ENCODE measurements at regions not wholly inside any gene's neighbourhood (a gene's known extent, or its start where the extent isn't known, plus 50 kb on each side); places are given as distances from the start of the nearest gene placed in this dataset.

DNA sequence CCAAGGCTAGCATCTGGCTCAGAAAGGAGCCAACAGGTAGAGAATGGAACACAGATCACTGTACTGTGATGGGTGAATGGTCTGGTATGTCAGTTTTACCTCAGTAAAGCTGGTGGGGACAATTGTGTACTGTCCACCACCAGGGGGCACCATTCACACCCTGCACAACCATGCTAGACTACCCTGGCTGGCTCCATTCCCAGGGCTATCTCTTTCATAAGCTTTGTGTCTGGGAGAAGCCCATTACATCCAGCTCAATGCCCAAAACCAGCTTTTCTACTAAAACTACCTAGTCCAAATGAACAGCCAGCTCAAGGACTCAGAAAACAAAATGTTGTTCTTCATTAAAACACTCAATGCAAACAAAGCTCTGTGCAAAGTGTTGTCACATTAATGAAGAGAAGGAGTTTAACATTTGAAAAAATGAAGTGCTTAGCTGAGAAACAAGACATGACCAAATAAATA is 62.0 kb upstream of the RASAL2 start:
- no peak for TF ChIP-seq PPARA (CRISPR knock-in tag; IDR thresholded peaks at IDR 0.05; ENCODE audit: borderline replicate concordance)
- no peak for TF ChIP-seq GLIS3 (CRISPR knock-in tag; IDR thresholded peaks at IDR 0.05)
- TF ChIP-seq, protein P1, sequence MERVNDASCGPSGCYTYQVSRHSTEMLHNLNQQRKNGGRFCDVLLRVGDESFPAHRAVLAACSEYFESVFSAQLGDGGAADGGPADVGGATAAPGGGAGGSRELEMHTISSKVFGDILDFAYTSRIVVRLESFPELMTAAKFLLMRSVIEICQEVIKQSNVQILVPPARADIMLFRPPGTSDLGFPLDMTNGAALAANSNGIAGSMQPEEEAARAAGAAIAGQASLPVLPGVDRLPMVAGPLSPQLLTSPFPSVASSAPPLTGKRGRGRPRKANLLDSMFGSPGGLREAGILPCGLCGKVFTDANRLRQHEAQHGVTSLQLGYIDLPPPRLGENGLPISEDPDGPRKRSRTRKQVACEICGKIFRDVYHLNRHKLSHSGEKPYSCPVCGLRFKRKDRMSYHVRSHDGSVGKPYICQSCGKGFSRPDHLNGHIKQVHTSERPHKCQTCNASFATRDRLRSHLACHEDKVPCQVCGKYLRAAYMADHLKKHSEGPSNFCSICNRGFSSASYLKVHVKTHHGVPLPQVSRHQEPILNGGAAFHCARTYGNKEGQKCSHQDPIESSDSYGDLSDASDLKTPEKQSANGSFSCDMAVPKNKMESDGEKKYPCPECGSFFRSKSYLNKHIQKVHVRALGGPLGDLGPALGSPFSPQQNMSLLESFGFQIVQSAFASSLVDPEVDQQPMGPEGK (CRISPR knock-in tag; IDR thresholded peaks at IDR 0.05; ENCODE audit: borderline replicate concordance): no peak
- no peak for TF ChIP-seq BACH2 (CRISPR knock-in tag; IDR thresholded peaks at IDR 0.05; ENCODE audit: borderline replicate concordance)
- TF ChIP-seq ZC3H10 (CRISPR knock-in tag; IDR thresholded peaks at IDR 0.05): no peak
